Choroid plexus epithelial cell (primary cell): ENCODE measurements at regions not wholly inside any gene's neighbourhood (a gene's known extent, or its start where the extent isn't known, plus 50 kb on each side); places are given as distances from the start of the nearest gene placed in this dataset.

Experiments
- DNase-seq: peaks from one replicate; pipeline ENCODE4 v3.0.0-alpha.2; 2010; ENCODE audit warnings: low read depth
- H3K4me3 ChIP-seq: 2 replicates; pipeline ENCODE4 v1.5.1; 2011; ENCODE audit warnings: low read depth, mild to moderate bottlenecking, control low read depth, low read length, moderate library complexity
- CTCF ChIP-seq: conservative IDR thresholded peaks from 2 replicates; pipeline ENCODE4 v1.5.1; 2011; ENCODE audit warnings: low read depth, mild to moderate bottlenecking, control low read depth, inconsistent platforms, low read length, moderate library complexity

- H3K4me3 ChIP-seq = no peak overlapping the region
- no peak for TF ChIP-seq CTCF
- no peak for DNase-seq
Observed at GRCh38 chrX:42490111-42490510, 287.9 kb downstream of the PPP1R2C start.

DNA sequence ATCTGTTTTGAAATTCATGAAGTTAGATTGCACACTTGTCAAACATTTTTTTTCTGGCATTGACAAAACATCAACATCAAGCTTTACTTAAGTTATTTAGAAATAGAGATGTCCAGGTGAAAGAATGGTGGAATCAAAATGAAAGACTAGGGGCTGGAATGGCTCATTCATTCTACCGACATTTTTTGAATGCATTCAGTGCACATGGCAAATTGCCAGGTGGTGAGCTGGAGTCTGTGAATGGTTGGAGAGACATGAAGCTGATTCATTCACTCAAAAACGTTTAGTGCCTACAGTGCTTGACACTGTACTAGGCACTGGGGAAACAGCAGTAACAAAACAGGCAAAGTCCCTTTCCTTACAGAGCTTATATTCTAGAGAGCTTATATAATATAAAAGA is 292.4 kb downstream of the PPP1R2C start:
- H3K4me3 ChIP-seq = no peak overlapping the region
- DNase-seq = no peak
- no peak for TF ChIP-seq CTCF

- H3K4me3 ChIP-seq = no peak overlapping the region
- no peak for TF ChIP-seq CTCF
- DNase-seq = no peak
Observed at GRCh38 chrX:42484233-42484632, 293.7 kb downstream of the PPP1R2C start.

GRCh38 chrX:42477396-42477795 is 300.6 kb downstream of the PPP1R2C start:
- no peak for TF ChIP-seq CTCF
- no peak for DNase-seq
- H3K4me3 ChIP-seq = no peak overlapping the region

GRCh38 chrX:42472727-42473126 is 305.2 kb downstream of the PPP1R2C start:
- no peak for DNase-seq
- TF ChIP-seq CTCF = no peak

GRCh38 chrX:42466332-42467046 is 311.5 kb downstream of the PPP1R2C start:
- TF ChIP-seq CTCF = no peak
- no peak overlapping the region for H3K4me3 ChIP-seq
- no peak for DNase-seq

More at GRCh38 chrX:42472727-42473126, 305.2 kb downstream of the PPP1R2C start:
- no peak overlapping the region for H3K4me3 ChIP-seq

DNA sequence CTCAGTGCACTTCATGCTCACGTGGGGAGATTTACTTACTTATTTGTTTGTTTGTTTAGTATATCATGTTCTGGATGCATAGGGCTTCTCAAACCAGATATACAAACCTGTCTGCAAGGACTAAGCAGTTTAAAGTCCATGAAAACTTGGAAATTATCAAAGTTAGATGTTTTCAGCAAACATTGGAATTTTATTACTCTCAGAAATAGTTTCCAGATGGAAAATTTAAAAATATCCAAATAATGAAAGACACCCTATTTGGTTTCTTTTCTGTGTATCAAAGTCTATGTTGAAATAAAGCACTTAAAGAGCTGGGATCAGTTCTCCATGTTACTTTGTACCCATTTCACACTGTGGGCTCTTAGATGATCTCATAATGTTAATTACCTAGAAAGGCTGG is 312.1 kb downstream of the PPP1R2C start:
- no peak for TF ChIP-seq CTCF
- no peak for DNase-seq

More for the DNA sequence above, 312.1 kb downstream of the PPP1R2C start:
- H3K4me3 ChIP-seq = no peak overlapping the region
